ENCODE measurements at regions not wholly inside any gene's neighbourhood (a gene's known extent, or its start where the extent isn't known, plus 50 kb on each side); places are given as distances from the start of the nearest gene placed in this dataset.

GRCh38 chr6:51554029-51554428 is 533.4 kb downstream of the PKHD1 start:
- H3K9me3 ChIP-seq (ENCODE audit: insufficient read depth, low read length), result no peaks in the 10 kb centered on the region
- H3K4me2 ChIP-seq (ENCODE audit: low read depth, low read length, poor library complexity, severe bottlenecking), result no peak overlapping the region
- no peaks in the 10 kb centered on the region for H3K79me2 ChIP-seq (ENCODE audit: insufficient read depth, low read length)
- H3K4me3 ChIP-seq (ENCODE audit: insufficient read depth, low read length, poor library complexity, severe bottlenecking), result no peak overlapping the region
- no peaks in the 10 kb centered on the region for H4K20me1 ChIP-seq (ENCODE audit: low read depth, low read length)
- H3K9ac ChIP-seq (ENCODE audit: low read length), result no peak overlapping the region
- no peaks in the 10 kb centered on the region for H3F3A ChIP-seq (ENCODE audit: insufficient read depth)
- no peaks in the 10 kb centered on the region for H3K27me3 ChIP-seq (ENCODE audit: low read length)
- H3K27ac ChIP-seq (ENCODE audit: low read depth, low read length), result no peak overlapping the region
- H2AFZ ChIP-seq (ENCODE audit: low read depth, low read length, severe bottlenecking), result no peak overlapping the region
- TF ChIP-seq, protein P1, sequence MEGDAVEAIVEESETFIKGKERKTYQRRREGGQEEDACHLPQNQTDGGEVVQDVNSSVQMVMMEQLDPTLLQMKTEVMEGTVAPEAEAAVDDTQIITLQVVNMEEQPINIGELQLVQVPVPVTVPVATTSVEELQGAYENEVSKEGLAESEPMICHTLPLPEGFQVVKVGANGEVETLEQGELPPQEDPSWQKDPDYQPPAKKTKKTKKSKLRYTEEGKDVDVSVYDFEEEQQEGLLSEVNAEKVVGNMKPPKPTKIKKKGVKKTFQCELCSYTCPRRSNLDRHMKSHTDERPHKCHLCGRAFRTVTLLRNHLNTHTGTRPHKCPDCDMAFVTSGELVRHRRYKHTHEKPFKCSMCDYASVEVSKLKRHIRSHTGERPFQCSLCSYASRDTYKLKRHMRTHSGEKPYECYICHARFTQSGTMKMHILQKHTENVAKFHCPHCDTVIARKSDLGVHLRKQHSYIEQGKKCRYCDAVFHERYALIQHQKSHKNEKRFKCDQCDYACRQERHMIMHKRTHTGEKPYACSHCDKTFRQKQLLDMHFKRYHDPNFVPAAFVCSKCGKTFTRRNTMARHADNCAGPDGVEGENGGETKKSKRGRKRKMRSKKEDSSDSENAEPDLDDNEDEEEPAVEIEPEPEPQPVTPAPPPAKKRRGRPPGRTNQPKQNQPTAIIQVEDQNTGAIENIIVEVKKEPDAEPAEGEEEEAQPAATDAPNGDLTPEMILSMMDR (IDR thresholded peaks at IDR 0.05; ENCODE audit: insufficient read depth, low read length, poor library complexity, severe bottlenecking), result no peak
- no peak for TF ChIP-seq EZH2phosphoT487 (conservative IDR thresholded peaks at IDR 0.05; ENCODE audit: low read length)
- H3K36me3 ChIP-seq (ENCODE audit: low read length), result no peaks in the 10 kb centered on the region
- H3K9me2 ChIP-seq (replicated peaks; ENCODE audit: insufficient read depth, low read length), result no peaks in the 10 kb centered on the region

DNA sequence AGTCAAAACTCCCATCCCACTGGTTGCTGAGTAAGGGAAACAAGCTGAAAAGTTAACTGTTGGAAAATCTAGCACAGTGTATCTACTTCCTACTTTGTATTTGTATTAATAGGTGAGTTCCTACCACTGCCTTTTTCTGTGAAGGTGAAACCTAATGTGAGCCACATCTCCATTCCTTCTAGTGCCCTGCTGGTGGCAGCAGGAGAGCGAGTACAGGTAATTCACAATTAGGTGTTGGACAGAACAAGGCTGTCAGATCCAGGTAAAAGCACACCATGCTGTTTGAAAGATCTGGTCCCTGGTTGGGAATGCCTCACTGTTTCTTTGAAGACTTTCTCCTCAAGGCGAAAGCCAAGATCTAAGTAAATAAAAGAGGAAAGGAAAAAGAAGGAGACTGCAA is 528.4 kb downstream of the PKHD1 start:
- TF ChIP-seq, protein P1 (IDR thresholded peaks at IDR 0.05; ENCODE audit: insufficient read depth, low read length, poor library complexity, severe bottlenecking), result no peak
- no peak for TF ChIP-seq EZH2phosphoT487 (conservative IDR thresholded peaks at IDR 0.05; ENCODE audit: low read length)
- Histone ChIP-seq H4K20me1 (ENCODE audit: low read depth, low read length) (no peaks in the 10 kb centered on the region), H3K4me3 (ENCODE audit: insufficient read depth, low read length, poor library complexity, severe bottlenecking) (no peak overlapping the region), H3F3A (ENCODE audit: insufficient read depth) (no peaks in the 10 kb centered on the region), H3K36me3 (ENCODE audit: low read length) (no peaks in the 10 kb centered on the region), H3K27me3 (ENCODE audit: low read length) (no peaks in the 10 kb centered on the region), H3K79me2 (ENCODE audit: insufficient read depth, low read length) (no peaks in the 10 kb centered on the region), H3K9ac (ENCODE audit: low read length) (no peak overlapping the region), H3K9me2 (replicated peaks; ENCODE audit: insufficient read depth, low read length) (no peaks in the 10 kb centered on the region), H3K4me2 (ENCODE audit: low read depth, low read length, poor library complexity, severe bottlenecking) (no peak overlapping the region), H2AFZ (ENCODE audit: low read depth, low read length, severe bottlenecking) (no peak overlapping the region), H3K27ac (ENCODE audit: low read depth, low read length) (no peak overlapping the region), H3K9me3 (ENCODE audit: insufficient read depth, low read length) (no peaks in the 10 kb centered on the region)

DNA sequence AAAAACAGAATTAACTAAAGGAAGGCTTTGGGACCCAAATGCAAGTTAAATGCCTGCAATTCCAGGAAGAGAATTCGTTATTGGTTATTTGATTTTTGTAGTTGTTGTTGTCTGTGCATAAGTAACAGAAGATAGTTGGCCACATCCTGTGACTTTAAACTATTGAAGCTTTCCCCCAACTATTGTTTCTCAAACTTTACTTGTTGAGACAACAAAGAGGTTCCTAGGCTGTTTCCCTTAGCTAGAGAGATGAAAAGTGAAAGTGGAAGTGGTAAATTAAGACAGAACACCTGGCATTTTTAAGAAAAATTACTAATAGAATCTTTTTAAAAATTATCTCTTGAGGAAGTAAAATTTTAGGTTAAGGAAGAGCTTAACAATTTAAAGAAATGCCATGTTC is 525.2 kb downstream of the PKHD1 start:
- Histone ChIP-seq H3K4me3 (ENCODE audit: insufficient read depth, low read length, poor library complexity, severe bottlenecking) (no peak overlapping the region), H4K20me1 (ENCODE audit: low read depth, low read length) (no peaks in the 10 kb centered on the region), H3K9me2 (replicated peaks; ENCODE audit: insufficient read depth, low read length) (no peaks in the 10 kb centered on the region), H3K27me3 (ENCODE audit: low read length) (no peaks in the 10 kb centered on the region), H3K4me2 (ENCODE audit: low read depth, low read length, poor library complexity, severe bottlenecking) (no peak overlapping the region), H3K27ac (ENCODE audit: low read depth, low read length) (no peak overlapping the region), H3K9me3 (ENCODE audit: insufficient read depth, low read length) (no peaks in the 10 kb centered on the region), H3F3A (ENCODE audit: insufficient read depth) (no peaks in the 10 kb centered on the region), H2AFZ (ENCODE audit: low read depth, low read length, severe bottlenecking) (no peak overlapping the region), H3K79me2 (ENCODE audit: insufficient read depth, low read length) (no peaks in the 10 kb centered on the region), H3K36me3 (ENCODE audit: low read length) (no peaks in the 10 kb centered on the region), H3K9ac (ENCODE audit: low read length) (no peak overlapping the region)
- TF ChIP-seq, protein P1 (IDR thresholded peaks at IDR 0.05; ENCODE audit: insufficient read depth, low read length, poor library complexity, severe bottlenecking), result no peak
- no peak for TF ChIP-seq EZH2phosphoT487 (conservative IDR thresholded peaks at IDR 0.05; ENCODE audit: low read length)
